GM12878 (cell line): ENCODE measurements at regions not wholly inside any gene's neighbourhood (a gene's known extent, or its start where the extent isn't known, plus 50 kb on each side); places are given as distances from the start of the nearest gene placed in this dataset.

Source experiments
- ATAC-seq: fragments of 200-7000 bp; cut with Tn5 transposase; 3 replicates; pipeline ENCODE4 v1.9.1; 2020; ENCODE audit warnings: mild to moderate bottlenecking, moderate library complexity
- BruUV-seq: library from RNA; stranded (reverse); fragments of 400-500 nt; replicated peaks from 2 replicates; lab custom pipeline; 2021; lab: Mats Ljungman, UMichigan
- CTCF ChIA-PET: fragments of 300-600 bp; sonication (Branson Sonifier 250); formaldehyde crosslinking; extraction: SDS; loops from one replicate; lab custom pipeline; 2021; ENCODE audit warnings: inconsistent platforms; lab: Yijun Ruan, JAX
- POLR2A ChIA-PET: fragments of 350-600 bp; formaldehyde crosslinking; extraction: SDS; loops from one replicate; lab custom pipeline; 2021; ENCODE audit warnings: inconsistent platforms; lab: Charles Lee
- RAD21 ChIA-PET: fragments of 300-600 bp; sonication (Branson Sonifier 250); formaldehyde crosslinking; loops from one replicate; lab custom pipeline; 2023; ENCODE audit warnings: antibody characterized with exemption; ENCODE audit not compliant: unreplicated experiment; lab: Charles Lee
- SMC1A ChIA-PET: fragments of 300-600 bp; sonication (Branson Sonifier 250); formaldehyde crosslinking; loops from one replicate; lab custom pipeline; 2023; ENCODE audit not compliant: unreplicated experiment, uncharacterized antibody; lab: Charles Lee
- DNase-seq: peaks from one replicate; pipeline ENCODE4 v3.0.0-alpha.2; 2011; ENCODE audit warnings: low read depth, low spot score
- FAIRE-seq: peaks from 3 replicates; lab custom pipeline; 2011; peaks lifted over from hg19 to GRCh38; lab: Jason Lieb, UNC
- H2AFZ ChIP-seq: 2 replicates; pipeline ENCODE4 v1.6.0; 2011; ENCODE audit warnings: low read depth, low read length, control low read depth; ENCODE audit not compliant: control insufficient read depth
- H3K27ac ChIP-seq: 2 replicates; pipeline ENCODE4 v1.5.1; 2011; ENCODE audit warnings: control low read depth; ENCODE audit not compliant: control insufficient read depth, insufficient read depth
- H3K27me3 ChIP-seq, 2 experiments: replicated peaks in 1 of 2; 2 replicates each; pipeline versions ENCODE4 v1.6.0 to v1.6.1; 2011; ENCODE audit warnings: low read length in 1 of 2; ENCODE audit not compliant: control insufficient read depth in 2 of 2, insufficient read depth in 2 of 2
- H3K36me3 ChIP-seq, 2 experiments: 2 replicates each; pipeline ENCODE4 v1.5.1; 2011; ENCODE audit warnings: low read length in 1 of 2; ENCODE audit not compliant: control insufficient read depth in 2 of 2, insufficient read depth in 2 of 2
- H3K4me1 ChIP-seq: 2 replicates; pipeline ENCODE4 v1.6.1; 2011; ENCODE audit warnings: mild to moderate bottlenecking, low read length, moderate library complexity, mixed read lengths; ENCODE audit not compliant: control insufficient read depth, insufficient read depth
- H3K4me2 ChIP-seq: 2 replicates; pipeline ENCODE4 v1.6.0; 2011; ENCODE audit warnings: control low read depth; ENCODE audit not compliant: control insufficient read depth, insufficient read depth
- H3K4me3 ChIP-seq: fragments of 200-600 bp; sonication (generic); 2 replicates; pipeline ENCODE4 v1.5.1; 2016
- H3K79me2 ChIP-seq: 2 replicates; pipeline ENCODE4 v1.6.0; 2011; ENCODE audit warnings: low read length; ENCODE audit not compliant: control insufficient read depth, insufficient read depth
- H3K9ac ChIP-seq: 2 replicates; pipeline ENCODE4 v1.8.0; 2011; ENCODE audit warnings: low read length, control low read depth, mixed read lengths; ENCODE audit not compliant: control insufficient read depth, insufficient read depth
- H3K9me3 ChIP-seq: replicated peaks from 3 replicates; pipeline ENCODE4 v1.5.1; 2011; ENCODE audit warnings: mild to moderate bottlenecking, low read length; ENCODE audit not compliant: control insufficient read depth, insufficient read depth
- H4K20me1 ChIP-seq: 2 replicates; pipeline ENCODE4 v1.6.0; 2011; ENCODE audit not compliant: control insufficient read depth, insufficient read depth
- ATF2 ChIP-seq: IDR thresholded peaks from 2 replicates; pipeline ENCODE4 v1.6.1; 2012; ENCODE audit warnings: low read length, inconsistent platforms
- HSF1 ChIP-seq: fragments of 150-350 bp; IDR thresholded peaks from 2 replicates; pipeline ENCODE4 v1.6.1; 2014; ENCODE audit warnings: mild to moderate bottlenecking, low read depth, low read length
- MTA3 ChIP-seq: IDR thresholded peaks from 2 replicates; pipeline ENCODE4 v1.6.1; 2012; ENCODE audit warnings: low read length, inconsistent platforms, borderline replicate concordance
- NFIC ChIP-seq: IDR thresholded peaks from 2 replicates; pipeline ENCODE4 v1.6.1; 2012; ENCODE audit warnings: low read depth, mild to moderate bottlenecking, inconsistent platforms, low read length, moderate library complexity
- NRF1 ChIP-seq: conservative IDR thresholded peaks from 2 replicates; pipeline ENCODE4 v1.6.1; 2011; ENCODE audit warnings: mild to moderate bottlenecking, low read depth, low read length, improper control_type of control experiment
- POLR2A ChIP-seq: IDR thresholded peaks from 2 replicates; pipeline ENCODE4 v1.6.1; 2011; ENCODE audit warnings: low read depth, mild to moderate bottlenecking, low read length
- RUNX3 ChIP-seq: IDR thresholded peaks from 2 replicates; pipeline ENCODE4 v1.6.1; 2012; ENCODE audit warnings: low read length, inconsistent platforms
- WRNIP1 ChIP-seq: IDR thresholded peaks from 2 replicates; pipeline ENCODE4 v1.6.1; 2011; ENCODE audit warnings: low read depth, low read length, improper control_type of control experiment, borderline replicate concordance
- YBX1 ChIP-seq: fragments of 450-650 bp; IDR thresholded peaks from 2 replicates; pipeline ENCODE4 v1.6.1; 2016; ENCODE audit warnings: antibody characterized with exemption
- WGBS: methylation state at CpG from one replicate; pipeline ENCODE4 v1.1.6; 2016; ENCODE audit warnings: low lambda C conversion rate; ENCODE audit not compliant: insufficient replicate concordance, insufficient coverage; ENCODE audit errors: missing lambda C conversion rate; 5-methylcytosine and 5-hydroxymethylcytosine counted together
- in situ Hi-C: fragments of 300-500 bp; cut with MboI; formaldehyde crosslinking; loops from 9 replicates; pipeline ENCODE4 v1.14.3; 2018; ENCODE audit warnings: mixed read lengths
- intact Hi-C: fragments of 100-400 bp; cut with micrococcal nuclease; formaldehyde crosslinking; loops from one replicate; pipeline ENCODE4 v1.14.2; 2022; ENCODE audit not compliant: unreplicated experiment

- ATAC-seq: no peak
- ChIA-PET POLR2A (no interaction called here), CTCF (no interaction called here), SMC1A (no interaction called here), RAD21 (no interaction called here)
- Histone ChIP-seq H3K79me2 (no peaks in the 10 kb centered on the region), H3K27ac (no peak overlapping the region), H3K9ac (no peak overlapping the region), H4K20me1 (no peaks in the 10 kb centered on the region), H3K4me2 (no peak overlapping the region), H3K9me3 (no peaks in the 10 kb centered on the region), H3K27me3 (no peaks in the 10 kb centered on the region; a peak in 1 of 4 replicates), H3K4me1 (no peaks in the 10 kb centered on the region), H3K4me3 (no peak overlapping the region), H3K36me3 (no peaks in the 10 kb centered on the region), H2AFZ (no peak overlapping the region)
- no peak for DNase-seq
- TF ChIP-seq POLR2A (no peak), ATF2 (no peak), NRF1 (no peak), MTA3 (no peak), YBX1 (no peak), RUNX3 (no peak), HSF1 (no peak), NFIC (no peak), WRNIP1 (no peak)
- no TSS peak for BruUV-seq
- WGBS: 17% methylated on average over 10 of the region's 10 CpGs
- intact Hi-C loops: no loop called here
- in situ Hi-C loops: loop anchor here (5.0 kb wide), 1 partner anchor 48 kb away; no protein-coding TSS in a partner anchor
- FAIRE-seq: no peak
These were observed 356.0 kb upstream of the NPVF start for GRCh38 chr7:25584112-25584938.
